ENCODE measurements at regions not wholly inside any gene's neighbourhood (a gene's known extent, or its start where the extent isn't known, plus 50 kb on each side); places are given as distances from the start of the nearest gene placed in this dataset.
A peak's percentile ranks its signal among the peaks of the same experiment; 100 is the strongest.

- peak; percentile 27 for DNase-seq (ENCODE audit: low spot score)
Measured at GRCh38 chr1:36609241-36610027, 126.7 kb upstream of the CSF3R start.

GRCh38 chr1:36608272-36608671 is 125.6 kb upstream of the CSF3R start:
- no peak for DNase-seq (ENCODE audit: low spot score)

GRCh38 chr1:36607263-36607651 is 124.5 kb upstream of the CSF3R start:
- DNase-seq (ENCODE audit: low spot score), result no peak

GRCh38 chr1:36606641-36607262 is 124.0 kb upstream of the CSF3R start:
- no peak for DNase-seq (ENCODE audit: low spot score)

- DNase-seq (ENCODE audit: low spot score), result no peak
Measured at GRCh38 chr1:36605942-36606640, 123.4 kb upstream of the CSF3R start.

GRCh38 chr1:36603461-36603860 is 120.7 kb upstream of the CSF3R start:
- DNase-seq (ENCODE audit: low spot score), result no peak

GRCh38 chr1:36602184-36602583 is 119.5 kb upstream of the CSF3R start:
- no peak for DNase-seq (ENCODE audit: low spot score)

GRCh38 chr1:36599828-36600227 is 117.1 kb upstream of the CSF3R start:
- no peak for DNase-seq (ENCODE audit: low spot score)

GRCh38 chr1:36597514-36597913 is 114.8 kb upstream of the CSF3R start:
- no peak for DNase-seq (ENCODE audit: low spot score)

- no peak for DNase-seq (ENCODE audit: low spot score)
Measured at GRCh38 chr1:36595921-36596320, 113.2 kb upstream of the CSF3R start.

GRCh38 chr1:36595349-36595748 is 112.6 kb upstream of the CSF3R start:
- DNase-seq (ENCODE audit: low spot score), result no peak

- DNase-seq (ENCODE audit: low spot score), result no peak
Measured at GRCh38 chr1:36594023-36594422, 111.3 kb upstream of the CSF3R start.

GRCh38 chr1:36591278-36591677 is 108.6 kb upstream of the CSF3R start:
- DNase-seq (ENCODE audit: low spot score), result no peak

- DNase-seq (ENCODE audit: low spot score), result no peak
Measured at GRCh38 chr1:36590771-36591170, 108.1 kb upstream of the CSF3R start.

GRCh38 chr1:36590264-36590663 is 107.6 kb upstream of the CSF3R start:
- DNase-seq (ENCODE audit: low spot score), result no peak

- DNase-seq (ENCODE audit: low spot score), result no peak
Measured at GRCh38 chr1:36588972-36589371, 106.3 kb upstream of the CSF3R start.

GRCh38 chr1:36585569-36586548 is 103.1 kb upstream of the CSF3R start:
- no peak for DNase-seq (ENCODE audit: low spot score)

- DNase-seq (ENCODE audit: low spot score), result no peak
Measured at GRCh38 chr1:36584874-36585453, 102.3 kb upstream of the CSF3R start.

GRCh38 chr1:36583980-36584782 is 101.5 kb upstream of the CSF3R start:
- no peak for DNase-seq (ENCODE audit: low spot score)

GRCh38 chr1:36583080-36583479 is 100.4 kb upstream of the CSF3R start:
- no peak for DNase-seq (ENCODE audit: low spot score)

All from umbilical cord (tissue), 1 donor.